CD4-positive, alpha-beta T cell (primary cell): ENCODE measurements at regions not wholly inside any gene's neighbourhood (a gene's known extent, or its start where the extent isn't known, plus 50 kb on each side); places are given as distances from the start of the nearest gene placed in this dataset.

Experiments
- ATAC-seq: fragments of 200-7000 bp; cut with Tn5 transposase; one replicate; pipeline ENCODE4 v1.10.0; 2022; ENCODE audit warnings: mild to moderate bottlenecking; ENCODE audit not compliant: poor library complexity
- CTCF ChIA-PET: fragments of 350-600 bp; sonication (Branson Sonifier 250); formaldehyde crosslinking; loops from one replicate; lab custom pipeline; 2021; ENCODE audit warnings: antibody characterized with exemption, inconsistent platforms; lab: Charles Lee
- POLR2A ChIA-PET: fragments of 350-600 bp; sonication (Branson Sonifier 250); formaldehyde crosslinking; loops from one replicate; lab custom pipeline; 2021; ENCODE audit warnings: antibody characterized with exemption, inconsistent platforms; lab: Charles Lee
- DNase-seq, 14 experiments: peaks; one replicate each; pipeline ENCODE4 v3.0.0-alpha.2; 2013 to 2020; ENCODE audit warnings: mixed read lengths in 2 of 14
- H3K27ac ChIP-seq, 2 donors: one replicate each; pipeline versions ENCODE4 v1.5.1 to v1.7.0; 2013; ENCODE audit warnings: low read length in 2 of 2, low read depth in 1 of 2, mild to moderate bottlenecking in 1 of 2
- H3K27me3 ChIP-seq, 2 experiments: 1 replicate in 1 of 2; 2 replicates in 1 of 2; pipeline versions ENCODE4 v1.6.1 to v1.7.0; 2013; ENCODE audit warnings: low read length in 2 of 2, control low read depth in 1 of 2, mild to moderate bottlenecking in 1 of 2, moderate library complexity in 1 of 2; ENCODE audit not compliant: insufficient read depth in 2 of 2, control insufficient read depth in 1 of 2
- H3K36me3 ChIP-seq: one replicate; pipeline ENCODE4 v1.6.1; 2013; ENCODE audit warnings: low read length, control low read depth; ENCODE audit not compliant: insufficient read depth
- H3K4me1 ChIP-seq: one replicate; pipeline ENCODE4 v1.6.1; 2013; ENCODE audit warnings: low read length, control low read depth; ENCODE audit not compliant: insufficient read depth
- H3K4me3 ChIP-seq: one replicate; pipeline ENCODE4 v1.5.1; 2013; ENCODE audit warnings: mild to moderate bottlenecking, low read length, moderate library complexity
- H3K9me3 ChIP-seq, 2 experiments: 1 replicate in 1 of 2; 2 replicates in 1 of 2; pipeline versions ENCODE4 v1.6.1 to v1.7.0; 2013; ENCODE audit warnings: low read length in 2 of 2, mild to moderate bottlenecking in 2 of 2, control low read depth in 1 of 2, moderate library complexity in 1 of 2; ENCODE audit not compliant: control insufficient read depth in 1 of 2, insufficient read depth in 1 of 2
- H3K27ac Mint-ChIP-seq: one replicate; pipeline ENCODE4 v1.8.0; 2020; ENCODE audit warnings: mixed read lengths
- H3K27me3 Mint-ChIP-seq: one replicate; pipeline ENCODE4 v1.8.0; 2021; ENCODE audit warnings: mixed read lengths
- H3K36me3 Mint-ChIP-seq: one replicate; pipeline ENCODE4 v1.8.0; 2021; ENCODE audit warnings: low read depth, mixed read lengths
- H3K4me1 Mint-ChIP-seq: one replicate; pipeline ENCODE4 v1.8.0; 2021; ENCODE audit warnings: low read depth, mixed read lengths
- H3K4me3 Mint-ChIP-seq: one replicate; pipeline ENCODE4 v1.8.0; 2020; ENCODE audit warnings: mild to moderate bottlenecking, mixed read lengths
- H3K9me3 Mint-ChIP-seq: one replicate; pipeline ENCODE4 v1.8.0; 2020; ENCODE audit warnings: mixed read lengths
- CTCF ChIP-seq: fragments of 200-600 bp; IDR thresholded peaks from one replicate; pipeline ENCODE4 v1.8.0; 2022; ENCODE audit warnings: antibody characterized with exemption, mild to moderate bottlenecking
- intact Hi-C, 2 experiments: fragments of 100-400 bp; cut with DNase I in 1 of 2; cut with micrococcal nuclease in 1 of 2; formaldehyde crosslinking; loops; one replicate each; pipeline versions ENCODE4 v1.15.1 to v1.9.0; 2023 to 2025; cut with DNase I, micrococcal nuclease

- H3K9me3 Mint-ChIP-seq: no peaks in the 10 kb centered on the region
- ChIA-PET CTCF (no interaction called here), POLR2A (no interaction called here)
- Histone ChIP-seq H3K27ac (no peak overlapping the region), H3K36me3 (no peaks in the 10 kb centered on the region), H3K4me3 (no peak overlapping the region), H3K4me1 (no peaks in the 10 kb centered on the region), H3K27me3 (no peaks in the 10 kb centered on the region), H3K9me3 (no peaks in the 10 kb centered on the region)
- no peak overlapping the region for H3K27ac Mint-ChIP-seq
- no peak for TF ChIP-seq CTCF
- H3K36me3 Mint-ChIP-seq: no peaks in the 10 kb centered on the region
- intact Hi-C loops: no loop called here
- no peak for DNase-seq
- H3K4me3 Mint-ChIP-seq: no peak overlapping the region
- no peaks in the 10 kb centered on the region for H3K27me3 Mint-ChIP-seq
- H3K4me1 Mint-ChIP-seq: no peaks in the 10 kb centered on the region
- ATAC-seq: no peak
Observed at GRCh38 chr3:72582211-72582878, 265.9 kb downstream of the SHQ1 start.

GRCh38 chr3:72580900-72581299 lies 267.3 kb downstream of the SHQ1 start:
- CTCF ChIA-PET: no interaction called here
- intact Hi-C loops: no loop called here
- Mint-ChIP-seq H3K4me1 (no peaks in the 10 kb centered on the region), H3K36me3 (no peaks in the 10 kb centered on the region), H3K9me3 (no peaks in the 10 kb centered on the region), H3K27ac (no peak overlapping the region), H3K27me3 (no peaks in the 10 kb centered on the region), H3K4me3 (no peak overlapping the region)
- Histone ChIP-seq H3K36me3 (no peaks in the 10 kb centered on the region), H3K27me3 (no peaks in the 10 kb centered on the region), H3K27ac (no peak overlapping the region), H3K9me3 (no peaks in the 10 kb centered on the region), H3K4me1 (no peaks in the 10 kb centered on the region), H3K4me3 (no peak overlapping the region)
- TF ChIP-seq CTCF: no peak
- no peak for DNase-seq
- ATAC-seq: no peak
- POLR2A ChIA-PET: no interaction called here

- H3K27me3 ChIP-seq: no peaks in the 10 kb centered on the region
- H3K4me3 ChIP-seq: no peak overlapping the region
- no peak for ATAC-seq
- Mint-ChIP-seq H3K27ac (no peak overlapping the region), H3K9me3 (no peaks in the 10 kb centered on the region), H3K4me1 (no peaks in the 10 kb centered on the region), H3K4me3 (no peak overlapping the region), H3K36me3 (no peaks in the 10 kb centered on the region), H3K27me3 (no peaks in the 10 kb centered on the region)
- H3K4me1 ChIP-seq: no peaks in the 10 kb centered on the region
- intact Hi-C loops: no loop called here
- no peaks in the 10 kb centered on the region for H3K36me3 ChIP-seq
- CTCF ChIA-PET: no interaction called here
- no peak for TF ChIP-seq CTCF
- H3K9me3 ChIP-seq: no peaks in the 10 kb centered on the region
- POLR2A ChIA-PET: no interaction called here
- no peak overlapping the region for H3K27ac ChIP-seq
- DNase-seq: no peak
Observed at GRCh38 chr3:72580246-72580756, 267.9 kb downstream of the SHQ1 start.
